PC-9 (cell line): ENCODE measurements at regions not wholly inside any gene's neighbourhood (a gene's known extent, or its start where the extent isn't known, plus 50 kb on each side); places are given as distances from the start of the nearest gene placed in this dataset.

ENCODE experiments used
- BruUV-seq: library from RNA; stranded (reverse); fragments of 400-500 nt; replicated peaks from 2 replicates; lab custom pipeline; 2021; lab: Mats Ljungman, UMichigan
- CTCF ChIA-PET: fragments of 300-600 bp; sonication (Branson Sonifier 250); formaldehyde crosslinking; loops from one replicate; lab custom pipeline; 2022; ENCODE audit warnings: antibody characterized with exemption; lab: Charles Lee
- POLR2A ChIA-PET: fragments of 300-600 bp; sonication (Branson Sonifier 250); formaldehyde crosslinking; loops from one replicate; lab custom pipeline; 2022; ENCODE audit warnings: antibody characterized with exemption; ENCODE audit not compliant: unreplicated experiment; lab: Charles Lee
- DNase-seq, 2 experiments: peaks; one replicate each; pipeline versions ENCODE4 v3.0.0 to v3.0.0-alpha.2; 2015 to 2022; ENCODE audit warnings: mixed read lengths in 1 of 2
- H2AFZ ChIP-seq: fragments of 200-600 bp; sonication (generic); 2 replicates; pipeline ENCODE4 v1.8.1; 2017; ENCODE audit warnings: antibody characterized with exemption
- H3F3A ChIP-seq: fragments of 200-600 bp; sonication (generic); 2 replicates; pipeline ENCODE4 v1.8.1; 2017; ENCODE audit warnings: antibody characterized with exemption, mild to moderate bottlenecking, low read depth; ENCODE audit not compliant: insufficient read depth
- H3K27ac ChIP-seq: fragments of 200-600 bp; sonication (generic); 2 replicates; pipeline ENCODE4 v1.6.1; 2016; ENCODE audit warnings: mixed run types
- H3K27me3 ChIP-seq: fragments of 200-600 bp; sonication (generic); 2 replicates; pipeline ENCODE4 v1.6.1; 2016; ENCODE audit warnings: low read depth, mixed run types; ENCODE audit not compliant: insufficient read depth
- H3K36me3 ChIP-seq: fragments of 200-600 bp; sonication (generic); 2 replicates; pipeline ENCODE4 v1.6.1; 2016; ENCODE audit warnings: low read depth, mixed run types
- H3K4me1 ChIP-seq: fragments of 200-600 bp; sonication (generic); replicated peaks from 2 replicates; pipeline ENCODE4 v1.6.1; 2016; ENCODE audit warnings: mixed run types; ENCODE audit not compliant: insufficient read depth
- H3K4me2 ChIP-seq: fragments of 200-600 bp; sonication (generic); 2 replicates; pipeline ENCODE4 v1.6.1; 2017; ENCODE audit warnings: mixed run types
- H3K4me3 ChIP-seq: fragments of 200-600 bp; sonication (generic); 2 replicates; pipeline ENCODE4 v1.6.1; 2016; ENCODE audit warnings: mixed run types
- H3K79me2 ChIP-seq: fragments of 200-600 bp; sonication (generic); 2 replicates; pipeline ENCODE4 v1.6.1; 2017; ENCODE audit warnings: low read depth, mixed run types
- H3K9me2 ChIP-seq: fragments of 200-600 bp; sonication (generic); 2 replicates; pipeline ENCODE4 v1.8.1; 2017; ENCODE audit warnings: mild to moderate bottlenecking; ENCODE audit not compliant: insufficient read depth
- H3K9me3 ChIP-seq: fragments of 200-600 bp; sonication (generic); 2 replicates; pipeline ENCODE4 v1.8.1; 2016; ENCODE audit warnings: low read depth; ENCODE audit not compliant: insufficient read depth
- H4K20me1 ChIP-seq: fragments of 200-600 bp; sonication (generic); 2 replicates; pipeline ENCODE4 v1.8.1; 2017; ENCODE audit not compliant: insufficient read depth
- EZH2 ChIP-seq: fragments of 200-600 bp; sonication (generic); IDR thresholded peaks from 2 replicates; pipeline ENCODE4 v1.8.0; 2017; ENCODE audit warnings: antibody characterized with exemption, low read depth
- intact Hi-C: fragments of 100-400 bp; cut with micrococcal nuclease; formaldehyde crosslinking; loops from one replicate; pipeline ENCODE4 v1.10.0; 2022; ENCODE audit not compliant: unreplicated experiment
- TF ChIP-seq, protein P1 (sequence below): fragments of 200-600 bp; sonication (generic); conservative IDR thresholded peaks from 2 replicates; pipeline ENCODE4 v1.6.1; 2017; ENCODE audit warnings: mixed run types, antibody characterized with exemption, mild to moderate bottlenecking, moderate library complexity

GRCh38 chr6:159430323-159430722 lies 261.1 kb downstream of the FNDC1 start:
- H3K36me3 ChIP-seq = no peaks in the 10 kb centered on the region
- no peak overlapping the region for H3K4me2 ChIP-seq
- no peaks in the 10 kb centered on the region for H3F3A ChIP-seq
- CTCF ChIA-PET = no interaction called here
- no peaks in the 10 kb centered on the region for H3K4me1 ChIP-seq
- POLR2A ChIA-PET = no interaction called here
- no TSS peak for BruUV-seq
- no peaks in the 10 kb centered on the region for H3K9me3 ChIP-seq
- intact Hi-C loops = no loop called here
- H2AFZ ChIP-seq = no peak overlapping the region
- H4K20me1 ChIP-seq = no peaks in the 10 kb centered on the region
- H3K79me2 ChIP-seq = no peaks in the 10 kb centered on the region
- H3K9me2 ChIP-seq = no peaks in the 10 kb centered on the region
- TF ChIP-seq EZH2 = no peak
- TF ChIP-seq, protein P1, sequence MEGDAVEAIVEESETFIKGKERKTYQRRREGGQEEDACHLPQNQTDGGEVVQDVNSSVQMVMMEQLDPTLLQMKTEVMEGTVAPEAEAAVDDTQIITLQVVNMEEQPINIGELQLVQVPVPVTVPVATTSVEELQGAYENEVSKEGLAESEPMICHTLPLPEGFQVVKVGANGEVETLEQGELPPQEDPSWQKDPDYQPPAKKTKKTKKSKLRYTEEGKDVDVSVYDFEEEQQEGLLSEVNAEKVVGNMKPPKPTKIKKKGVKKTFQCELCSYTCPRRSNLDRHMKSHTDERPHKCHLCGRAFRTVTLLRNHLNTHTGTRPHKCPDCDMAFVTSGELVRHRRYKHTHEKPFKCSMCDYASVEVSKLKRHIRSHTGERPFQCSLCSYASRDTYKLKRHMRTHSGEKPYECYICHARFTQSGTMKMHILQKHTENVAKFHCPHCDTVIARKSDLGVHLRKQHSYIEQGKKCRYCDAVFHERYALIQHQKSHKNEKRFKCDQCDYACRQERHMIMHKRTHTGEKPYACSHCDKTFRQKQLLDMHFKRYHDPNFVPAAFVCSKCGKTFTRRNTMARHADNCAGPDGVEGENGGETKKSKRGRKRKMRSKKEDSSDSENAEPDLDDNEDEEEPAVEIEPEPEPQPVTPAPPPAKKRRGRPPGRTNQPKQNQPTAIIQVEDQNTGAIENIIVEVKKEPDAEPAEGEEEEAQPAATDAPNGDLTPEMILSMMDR = no peak
- no peak overlapping the region for H3K4me3 ChIP-seq
- H3K27ac ChIP-seq = no peak overlapping the region
- peaks cover 8% of the 10 kb centered on the region for H3K27me3 ChIP-seq
- no peak for DNase-seq

DNA sequence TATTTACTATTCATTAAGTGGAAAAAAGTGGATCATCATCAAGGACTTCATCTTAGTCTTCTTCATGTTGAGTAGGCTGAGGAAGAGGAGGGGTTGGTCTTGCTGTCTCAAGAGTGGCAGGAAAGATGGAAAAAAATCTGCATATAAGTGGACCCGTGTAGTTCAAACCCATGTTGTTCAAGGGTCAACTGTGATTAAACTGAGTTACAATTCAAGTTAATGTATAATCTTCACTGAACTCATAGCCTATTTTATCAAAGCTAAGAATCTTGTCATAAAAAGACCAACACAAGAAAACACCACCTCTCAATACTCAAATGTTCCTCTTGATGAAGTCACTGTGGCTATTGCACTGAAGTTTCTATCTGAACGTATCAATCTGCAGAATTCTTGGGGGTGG lies 260.2 kb downstream of the FNDC1 start:
- H3K4me3 ChIP-seq = no peak overlapping the region
- no peaks in the 10 kb centered on the region for H3K36me3 ChIP-seq
- no peaks in the 10 kb centered on the region for H3K9me3 ChIP-seq
- no peak overlapping the region for H3K27ac ChIP-seq
- no peaks in the 10 kb centered on the region for H3K4me1 ChIP-seq
- no peaks in the 10 kb centered on the region for H3F3A ChIP-seq
- H4K20me1 ChIP-seq = no peaks in the 10 kb centered on the region
- no peaks in the 10 kb centered on the region for H3K79me2 ChIP-seq
- CTCF ChIA-PET = no interaction called here
- BruUV-seq = no TSS peak
- no peak overlapping the region for H2AFZ ChIP-seq
- TF ChIP-seq, protein P1 = no peak
- no peak for TF ChIP-seq EZH2
- no peak for DNase-seq
- peaks cover 8% of the 10 kb centered on the region; the same call in 1 of the 2 replicates for H3K27me3 ChIP-seq
- intact Hi-C loops = no loop called here
- H3K4me2 ChIP-seq = no peak overlapping the region
- POLR2A ChIA-PET = no interaction called here
- H3K9me2 ChIP-seq = no peaks in the 10 kb centered on the region

DNA sequence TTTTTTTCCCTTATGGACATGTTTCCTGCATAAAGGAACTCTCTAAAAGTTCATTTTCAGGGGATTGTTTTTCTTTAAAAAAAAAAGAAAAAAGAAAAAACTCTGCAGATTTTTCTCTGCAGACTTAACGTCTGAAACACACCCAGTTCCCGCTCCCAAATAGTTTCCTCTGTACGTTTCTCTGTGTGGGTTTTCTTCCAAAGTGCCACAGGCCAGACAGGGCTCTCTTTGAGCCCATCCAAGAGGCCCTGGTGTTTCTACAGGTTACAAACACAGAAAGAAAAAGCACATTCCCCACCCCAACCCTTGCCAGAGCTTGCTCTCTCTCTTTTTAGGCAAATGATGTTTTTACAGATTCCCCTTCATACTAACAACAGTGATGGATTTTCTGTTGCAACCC lies 258.6 kb downstream of the FNDC1 start:
- H3K27ac ChIP-seq = no peak overlapping the region
- no TSS peak for BruUV-seq
- no peak overlapping the region for H3K4me3 ChIP-seq
- H3F3A ChIP-seq = no peaks in the 10 kb centered on the region
- H3K4me1 ChIP-seq = no peaks in the 10 kb centered on the region
- no peak overlapping the region for H2AFZ ChIP-seq
- no peaks in the 10 kb centered on the region for H3K79me2 ChIP-seq
- CTCF ChIA-PET = no interaction called here
- H3K9me3 ChIP-seq = no peaks in the 10 kb centered on the region
- no peaks in the 10 kb centered on the region for H4K20me1 ChIP-seq
- intact Hi-C loops = no loop called here
- no peak for TF ChIP-seq EZH2
- TF ChIP-seq, protein P1 = no peak
- peaks cover 17% of the 10 kb centered on the region; the same call in 1 of the 2 replicates for H3K27me3 ChIP-seq
- H3K9me2 ChIP-seq = no peaks in the 10 kb centered on the region
- no peak overlapping the region for H3K4me2 ChIP-seq
- H3K36me3 ChIP-seq = no peaks in the 10 kb centered on the region
- no peak for DNase-seq
- POLR2A ChIA-PET = no interaction called here
